ENCODE measurements at regions not wholly inside any gene's neighbourhood (a gene's known extent, or its start where the extent isn't known, plus 50 kb on each side); places are given as distances from the start of the nearest gene placed in this dataset.

DNA sequence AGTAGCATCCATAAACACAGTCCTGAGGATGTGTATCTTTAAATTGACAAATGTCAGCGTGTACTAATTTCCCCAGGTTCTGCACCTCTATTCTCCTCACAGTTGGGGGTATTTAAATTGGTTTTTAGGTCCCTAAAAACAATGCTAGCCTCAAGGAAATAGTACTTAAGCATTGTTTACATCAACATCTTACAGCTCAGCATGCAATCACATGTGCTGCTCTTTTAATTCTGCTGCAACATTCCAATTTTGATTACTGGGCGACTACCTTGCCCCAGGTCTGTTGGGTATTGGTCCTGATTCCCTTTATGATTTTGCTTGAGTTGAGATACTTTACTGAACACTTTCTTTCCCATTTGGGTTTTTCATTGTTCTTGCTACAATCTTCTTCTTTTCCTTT is 616.6 kb downstream of the CCER1 start:
- Histone ChIP-seq H3K4me3 (ENCODE audit: low read length) (no peak overlapping the region), H2BK120ac (ENCODE audit: low read depth, low read length) (no peak overlapping the region), H2AK5ac (ENCODE audit: low read length) (no peak overlapping the region), H4K8ac (ENCODE audit: low read depth, low read length) (no peak overlapping the region), H3K79me2 (ENCODE audit: control insufficient read depth, insufficient read depth, low read length) (no peaks in the 10 kb centered on the region), H3K23ac (ENCODE audit: low read length) (no peak overlapping the region), H4K5ac (ENCODE audit: low read length) (no peak overlapping the region), H3K18ac (ENCODE audit: low read length) (no peak overlapping the region), H3K27ac (ENCODE audit: low read depth, low read length) (no peak overlapping the region), H3K36me3 (ENCODE audit: control insufficient read depth, insufficient read depth, low read length) (no peaks in the 10 kb centered on the region), H3K4me1 (ENCODE audit: control insufficient read depth, low read depth, low read length) (peaks cover 4% of the 10 kb centered on the region), H3K56ac (ENCODE audit: low read length) (no peak overlapping the region), H3K9ac (ENCODE audit: low read length) (no peak overlapping the region), H3K27me3 (ENCODE audit: insufficient read depth, low read length, poor library complexity) (no peaks in the 10 kb centered on the region), H3K4ac (ENCODE audit: low read depth, low read length) (no peak overlapping the region), H2BK15ac (replicated peaks; ENCODE audit: low read depth) (no peak overlapping the region), H3K79me1 (ENCODE audit: low read length) (no peaks in the 10 kb centered on the region), H2BK5ac (ENCODE audit: low read length) (no peak overlapping the region), H3K4me2 (ENCODE audit: low read length) (no peak overlapping the region)
- peak; percentile 73 for DNase-seq
- no CpG with 5 or more reads among the region's 2 CpGs for WGBS (ENCODE audit: extremely low coverage, insufficient coverage, low lambda C conversion rate)

- DNase-seq = no peak
- Histone ChIP-seq H2BK15ac (replicated peaks; ENCODE audit: low read depth) (no peak overlapping the region), H3K23ac (ENCODE audit: low read length) (no peak overlapping the region)
Observed at GRCh38 chr12:90337018-90337417, 618.0 kb downstream of the CCER1 start.

DNA sequence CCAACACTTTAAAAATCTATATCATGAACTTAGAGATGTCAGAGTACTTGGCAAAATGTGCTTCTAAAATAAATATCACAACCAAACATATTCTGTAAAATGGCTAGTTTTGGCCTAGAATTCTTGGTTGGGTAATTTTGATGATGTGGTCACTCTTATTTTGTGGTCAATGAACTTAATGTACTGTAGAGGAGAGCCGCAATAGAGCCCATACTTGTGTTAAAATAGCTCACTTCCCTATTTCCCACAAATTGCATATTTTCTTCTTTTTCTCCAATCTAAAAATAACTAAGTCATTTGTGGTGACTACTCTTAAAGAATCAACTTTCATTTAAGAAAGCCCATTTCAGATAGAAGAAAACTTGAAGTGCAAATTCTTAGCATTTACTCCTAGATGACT is 619.4 kb downstream of the CCER1 start:
- Histone ChIP-seq H2AK5ac (ENCODE audit: low read length) (no peak overlapping the region), H3K9ac (ENCODE audit: low read length) (no peak overlapping the region), H2BK120ac (ENCODE audit: low read depth, low read length) (no peak overlapping the region), H3K23ac (ENCODE audit: low read length) (no peak overlapping the region), H3K56ac (ENCODE audit: low read length) (no peak overlapping the region), H3K4ac (ENCODE audit: low read depth, low read length) (no peak overlapping the region), H3K4me3 (ENCODE audit: low read length) (no peak overlapping the region), H3K18ac (ENCODE audit: low read length) (no peak overlapping the region), H3K36me3 (ENCODE audit: control insufficient read depth, insufficient read depth, low read length) (no peaks in the 10 kb centered on the region), H4K8ac (ENCODE audit: low read depth, low read length) (no peak overlapping the region), H3K4me2 (ENCODE audit: low read length) (no peak overlapping the region), H3K27me3 (ENCODE audit: insufficient read depth, low read length, poor library complexity) (no peaks in the 10 kb centered on the region), H3K27ac (ENCODE audit: low read depth, low read length) (no peak overlapping the region), H4K5ac (ENCODE audit: low read length) (no peak overlapping the region), H2BK5ac (ENCODE audit: low read length) (no peak overlapping the region), H3K79me1 (ENCODE audit: low read length) (no peaks in the 10 kb centered on the region), H2BK15ac (replicated peaks; ENCODE audit: low read depth) (no peak overlapping the region), H3K4me1 (ENCODE audit: control insufficient read depth, low read depth, low read length) (peaks cover 4% of the 10 kb centered on the region), H3K79me2 (ENCODE audit: control insufficient read depth, insufficient read depth, low read length) (no peaks in the 10 kb centered on the region)
- DNase-seq = no peak
- no CpG with 5 or more reads among the region's 1 CpG for WGBS (ENCODE audit: extremely low coverage, insufficient coverage, low lambda C conversion rate)

More at GRCh38 chr12:90337018-90337417, 618.0 kb downstream of the CCER1 start:
- H2BK5ac ChIP-seq (ENCODE audit: low read length) = no peak overlapping the region
- no peak overlapping the region for H3K18ac ChIP-seq (ENCODE audit: low read length)
- peaks cover 4% of the 10 kb centered on the region for H3K4me1 ChIP-seq (ENCODE audit: control insufficient read depth, low read depth, low read length)
- no peak overlapping the region for H3K56ac ChIP-seq (ENCODE audit: low read length)
- H2BK120ac ChIP-seq (ENCODE audit: low read depth, low read length) = no peak overlapping the region
- no peak overlapping the region for H3K4ac ChIP-seq (ENCODE audit: low read depth, low read length)
- H3K27me3 ChIP-seq (ENCODE audit: insufficient read depth, low read length, poor library complexity) = no peaks in the 10 kb centered on the region
- no peaks in the 10 kb centered on the region for H3K79me2 ChIP-seq (ENCODE audit: control insufficient read depth, insufficient read depth, low read length)
- H3K27ac ChIP-seq (ENCODE audit: low read depth, low read length) = no peak overlapping the region
- H3K79me1 ChIP-seq (ENCODE audit: low read length) = no peaks in the 10 kb centered on the region
- H3K4me3 ChIP-seq (ENCODE audit: low read length) = no peak overlapping the region
- no peak overlapping the region for H4K5ac ChIP-seq (ENCODE audit: low read length)
- H3K36me3 ChIP-seq (ENCODE audit: control insufficient read depth, insufficient read depth, low read length) = no peaks in the 10 kb centered on the region
- no peak overlapping the region for H3K4me2 ChIP-seq (ENCODE audit: low read length)
- H2AK5ac ChIP-seq (ENCODE audit: low read length) = no peak overlapping the region
- H4K8ac ChIP-seq (ENCODE audit: low read depth, low read length) = no peak overlapping the region
- no peak overlapping the region for H3K9ac ChIP-seq (ENCODE audit: low read length)

DNA sequence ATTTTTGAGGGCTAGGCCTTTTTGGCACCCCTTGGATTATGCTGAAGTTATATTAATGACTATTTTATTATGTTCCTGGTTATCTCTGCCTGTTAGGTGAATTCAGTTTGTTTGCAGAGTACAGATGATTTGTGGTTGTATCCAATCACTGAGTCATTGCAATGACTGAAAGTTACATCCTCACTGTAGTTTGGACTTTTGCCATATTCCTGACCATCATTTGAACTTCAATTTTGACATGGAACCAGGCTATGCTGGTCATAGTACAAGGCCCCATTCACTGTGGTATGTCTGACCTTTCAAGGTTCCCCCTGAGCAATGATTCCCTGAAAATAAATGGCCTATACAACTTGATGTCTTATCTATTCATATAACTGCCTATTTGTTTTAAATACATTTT is 621.0 kb downstream of the CCER1 start:
- Histone ChIP-seq H3K4me1 (ENCODE audit: control insufficient read depth, low read depth, low read length) (peaks cover 4% of the 10 kb centered on the region), H3K27ac (ENCODE audit: low read depth, low read length) (no peak overlapping the region), H3K18ac (ENCODE audit: low read length) (no peak overlapping the region), H3K4me2 (ENCODE audit: low read length) (no peak overlapping the region), H2BK120ac (ENCODE audit: low read depth, low read length) (no peak overlapping the region), H3K27me3 (ENCODE audit: insufficient read depth, low read length, poor library complexity) (no peaks in the 10 kb centered on the region), H3K9ac (ENCODE audit: low read length) (no peak overlapping the region), H4K5ac (ENCODE audit: low read length) (no peak overlapping the region), H4K8ac (ENCODE audit: low read depth, low read length) (no peak overlapping the region), H2BK5ac (ENCODE audit: low read length) (no peak overlapping the region), H3K79me2 (ENCODE audit: control insufficient read depth, insufficient read depth, low read length) (no peaks in the 10 kb centered on the region), H3K36me3 (ENCODE audit: control insufficient read depth, insufficient read depth, low read length) (no peaks in the 10 kb centered on the region), H2BK15ac (replicated peaks; ENCODE audit: low read depth) (no peak overlapping the region), H3K4ac (ENCODE audit: low read depth, low read length) (no peak overlapping the region), H3K56ac (ENCODE audit: low read length) (no peak overlapping the region), H3K23ac (ENCODE audit: low read length) (no peak overlapping the region), H2AK5ac (ENCODE audit: low read length) (no peak overlapping the region), H3K4me3 (ENCODE audit: low read length) (no peak overlapping the region), H3K79me1 (ENCODE audit: low read length) (no peaks in the 10 kb centered on the region)
- no peak for DNase-seq

DNA sequence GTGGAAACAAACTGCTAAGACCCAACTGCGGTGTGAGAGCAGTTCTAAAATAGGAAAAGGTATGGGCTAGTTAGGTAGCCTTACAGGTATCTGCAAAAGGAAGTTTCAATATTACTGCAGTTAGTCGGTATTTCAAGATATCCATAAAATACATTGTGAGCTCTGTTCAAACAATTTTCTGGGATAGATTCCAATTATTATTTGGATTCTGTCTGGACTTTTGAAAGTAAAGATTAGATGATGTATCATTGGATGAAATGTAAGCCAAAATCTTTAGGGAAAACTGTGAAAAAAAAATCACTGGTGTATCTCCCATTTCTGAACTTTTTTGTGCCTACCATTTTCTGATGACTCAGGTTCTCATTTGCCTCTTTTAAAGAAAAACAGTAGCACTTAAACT is 621.6 kb downstream of the CCER1 start:
- no peak overlapping the region for H3K23ac ChIP-seq (ENCODE audit: low read length)
- H2BK15ac ChIP-seq (replicated peaks; ENCODE audit: low read depth) = no peak overlapping the region
- H3K4me1 ChIP-seq (ENCODE audit: control insufficient read depth, low read depth, low read length) = peaks cover 2% of the 10 kb centered on the region
- H3K56ac ChIP-seq (ENCODE audit: low read length) = no peak overlapping the region
- H3K36me3 ChIP-seq (ENCODE audit: control insufficient read depth, insufficient read depth, low read length) = no peaks in the 10 kb centered on the region
- H3K4ac ChIP-seq (ENCODE audit: low read depth, low read length) = no peak overlapping the region
- H2AK5ac ChIP-seq (ENCODE audit: low read length) = no peak overlapping the region
- no CpG with 5 or more reads among the region's 2 CpGs for WGBS (ENCODE audit: extremely low coverage, insufficient coverage, low lambda C conversion rate)
- H3K27ac ChIP-seq (ENCODE audit: low read depth, low read length) = no peak overlapping the region
- H4K8ac ChIP-seq (ENCODE audit: low read depth, low read length) = no peak overlapping the region
- no peak overlapping the region for H3K4me3 ChIP-seq (ENCODE audit: low read length)
- H4K5ac ChIP-seq (ENCODE audit: low read length) = no peak overlapping the region
- DNase-seq = no peak
- no peak overlapping the region for H3K9ac ChIP-seq (ENCODE audit: low read length)
- no peaks in the 10 kb centered on the region for H3K79me2 ChIP-seq (ENCODE audit: control insufficient read depth, insufficient read depth, low read length)
- no peaks in the 10 kb centered on the region for H3K27me3 ChIP-seq (ENCODE audit: insufficient read depth, low read length, poor library complexity)
- no peak overlapping the region for H2BK120ac ChIP-seq (ENCODE audit: low read depth, low read length)
- no peak overlapping the region for H2BK5ac ChIP-seq (ENCODE audit: low read length)
- no peaks in the 10 kb centered on the region for H3K79me1 ChIP-seq (ENCODE audit: low read length)
- H3K4me2 ChIP-seq (ENCODE audit: low read length) = no peak overlapping the region
- H3K18ac ChIP-seq (ENCODE audit: low read length) = no peak overlapping the region

GRCh38 chr12:90331821-90332220 is 623.2 kb downstream of the CCER1 start:
- Histone ChIP-seq H3K4ac (ENCODE audit: low read depth, low read length) (no peak overlapping the region), H3K9ac (ENCODE audit: low read length) (no peak overlapping the region), H3K56ac (ENCODE audit: low read length) (no peak overlapping the region), H2BK15ac (replicated peaks; ENCODE audit: low read depth) (no peak overlapping the region), H2BK5ac (ENCODE audit: low read length) (no peak overlapping the region), H4K8ac (ENCODE audit: low read depth, low read length) (no peak overlapping the region), H3K4me3 (ENCODE audit: low read length) (no peak overlapping the region), H3K18ac (ENCODE audit: low read length) (no peak overlapping the region), H3K27me3 (ENCODE audit: insufficient read depth, low read length, poor library complexity) (no peaks in the 10 kb centered on the region), H3K4me1 (ENCODE audit: control insufficient read depth, low read depth, low read length) (no peaks in the 10 kb centered on the region), H2AK5ac (ENCODE audit: low read length) (no peak overlapping the region), H3K79me1 (ENCODE audit: low read length) (no peaks in the 10 kb centered on the region), H3K27ac (ENCODE audit: low read depth, low read length) (no peak overlapping the region), H3K23ac (ENCODE audit: low read length) (no peak overlapping the region), H2BK120ac (ENCODE audit: low read depth, low read length) (no peak overlapping the region), H3K4me2 (ENCODE audit: low read length) (no peak overlapping the region), H3K36me3 (ENCODE audit: control insufficient read depth, insufficient read depth, low read length) (no peaks in the 10 kb centered on the region), H4K5ac (ENCODE audit: low read length) (no peak overlapping the region), H3K79me2 (ENCODE audit: control insufficient read depth, insufficient read depth, low read length) (no peaks in the 10 kb centered on the region)
- no CpG with 5 or more reads among the region's 1 CpG for WGBS (ENCODE audit: extremely low coverage, insufficient coverage, low lambda C conversion rate)
- DNase-seq = no peak

Data from mesendoderm (in vitro differentiated cells).